Keratinocyte (primary cell): ENCODE measurements at regions not wholly inside any gene's neighbourhood (a gene's known extent, or its start where the extent isn't known, plus 50 kb on each side); places are given as distances from the start of the nearest gene placed in this dataset.

ENCODE experiments used
- DNase-seq: peaks from one replicate; pipeline ENCODE4 v3.0.0-alpha.2; 2011; ENCODE audit warnings: low read depth, missing footprints, low spot score
- FAIRE-seq: peaks from 2 replicates; lab custom pipeline; 2011; peaks lifted over from hg19 to GRCh38; lab: Jason Lieb, UNC
- H2AFZ ChIP-seq: 2 replicates; pipeline ENCODE4 v1.6.0; 2012; ENCODE audit warnings: low read length, control low read depth, inconsistent platforms; ENCODE audit not compliant: control insufficient read depth
- H3K27ac ChIP-seq: 2 replicates; pipeline ENCODE4 v1.5.1; 2011; ENCODE audit warnings: low read length; ENCODE audit not compliant: control insufficient read depth, insufficient read depth
- H3K27me3 ChIP-seq: 3 replicates; pipeline ENCODE4 v1.6.0; 2011; ENCODE audit warnings: low read length; ENCODE audit not compliant: control insufficient read depth, insufficient read depth; ENCODE audit errors: extremely low read depth
- H3K36me3 ChIP-seq, 2 experiments: 2 replicates in 1 of 2; 3 replicates in 1 of 2; pipeline ENCODE4 v1.5.1; 2011; ENCODE audit warnings: low read length in 2 of 2, mild to moderate bottlenecking in 1 of 2; ENCODE audit not compliant: control insufficient read depth in 2 of 2, insufficient read depth in 2 of 2; ENCODE audit errors: extremely low read depth in 1 of 2
- H3K4me1 ChIP-seq: 3 replicates; pipeline ENCODE4 v1.5.1; 2011; ENCODE audit warnings: low read length; ENCODE audit not compliant: control insufficient read depth, insufficient read depth; ENCODE audit errors: extremely low read depth
- H3K4me2 ChIP-seq: 3 replicates; pipeline ENCODE4 v1.6.0; 2011; ENCODE audit warnings: low read depth, low read length; ENCODE audit not compliant: control insufficient read depth, insufficient read depth; ENCODE audit errors: extremely low read depth
- H3K4me3 ChIP-seq, 3 experiments: fragments of 200-600 bp in 1 of 3; sonication (generic) in 1 of 3; 2 replicates in 2 of 3; 3 replicates in 1 of 3; pipeline ENCODE4 v1.5.1; 2011 to 2016; ENCODE audit warnings: low read length in 3 of 3, mild to moderate bottlenecking in 3 of 3, control low read depth in 2 of 3, inconsistent platforms in 1 of 3, low read depth in 1 of 3, mixed read lengths in 1 of 3, mixed run types in 1 of 3, moderate library complexity in 1 of 3; ENCODE audit not compliant: control insufficient read depth in 2 of 3, insufficient read depth in 2 of 3; ENCODE audit errors: extremely low read depth in 1 of 3
- H3K79me2 ChIP-seq: 2 replicates; pipeline ENCODE4 v1.6.0; 2012; ENCODE audit warnings: low read length; ENCODE audit not compliant: control insufficient read depth, insufficient read depth
- H3K9ac ChIP-seq: 3 replicates; pipeline ENCODE4 v1.6.0; 2011; ENCODE audit warnings: low read length; ENCODE audit not compliant: control insufficient read depth, insufficient read depth; ENCODE audit errors: extremely low read depth
- H3K9me1 ChIP-seq: 3 replicates; pipeline ENCODE4 v1.6.0; 2011; ENCODE audit warnings: low read length; ENCODE audit not compliant: control insufficient read depth, insufficient read depth; ENCODE audit errors: extremely low read depth
- H3K9me3 ChIP-seq: 2 replicates; pipeline ENCODE4 v1.5.1; 2012; ENCODE audit warnings: low read depth, low read length; ENCODE audit not compliant: control insufficient read depth
- H4K20me1 ChIP-seq: 3 replicates; pipeline ENCODE4 v1.6.0; 2011; ENCODE audit warnings: low read length; ENCODE audit not compliant: control insufficient read depth, insufficient read depth; ENCODE audit errors: extremely low read depth
- EZH2 ChIP-seq: IDR thresholded peaks from one replicate; pipeline ENCODE4 v1.6.1; 2012; ENCODE audit warnings: inconsistent platforms, mild to moderate bottlenecking, low read length, moderate library complexity
- dilution Hi-C: fragments of 300-500 bp; cut with MboI; formaldehyde crosslinking; loops from one replicate; pipeline ENCODE4 v1.7.0; 2020; ENCODE audit warnings: low sequenced_read_pairs; ENCODE audit not compliant: extremely low pct_ligation_motif_present
- TF ChIP-seq, protein P1 (sequence below), 3 experiments: IDR thresholded peaks in 1 of 3; conservative IDR thresholded peaks in 1 of 3; optimal IDR thresholded peaks in 1 of 3; 2 replicates in 2 of 3; 3 replicates in 1 of 3; pipeline versions ENCODE3 to v1.5.1; 2011; ENCODE audit warnings: low read length in 3 of 3, mild to moderate bottlenecking in 3 of 3, moderate library complexity in 2 of 3, control low read depth in 1 of 3, inconsistent platforms in 1 of 3; ENCODE audit not compliant: insufficient read depth in 2 of 3; ENCODE audit errors: extremely low read depth in 1 of 3

DNA sequence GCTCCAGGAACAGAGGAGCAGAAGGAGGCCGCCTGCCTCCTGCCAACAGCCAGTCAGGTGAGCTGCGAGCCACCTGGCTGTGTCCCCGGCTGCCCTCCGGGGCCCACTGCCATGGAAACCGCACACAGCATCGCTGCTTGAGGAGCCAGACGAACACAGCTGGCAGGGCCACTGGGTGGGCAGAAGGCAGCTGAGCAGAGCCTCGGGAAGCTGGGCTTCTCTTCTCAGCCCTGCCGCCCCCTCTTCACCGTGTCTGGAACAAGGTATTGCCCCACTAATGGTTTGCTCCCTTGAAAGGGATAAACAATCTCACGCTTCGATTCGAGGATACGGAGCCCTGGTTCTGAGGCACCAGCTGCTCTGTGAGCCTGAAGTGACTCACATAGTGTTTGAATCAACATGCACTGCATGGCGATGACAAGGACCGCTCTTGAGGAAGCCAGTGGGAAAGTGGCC is 63.7 kb upstream of the RUFY1 start:
- Histone ChIP-seq H3K27ac (no peak overlapping the region), H3K4me3 (no peak overlapping the region), H3K4me2 (no peak overlapping the region), H4K20me1 (no peaks in the 10 kb centered on the region), H3K9me3 (no peaks in the 10 kb centered on the region), H3K27me3 (no peaks in the 10 kb centered on the region), H2AFZ (no peak overlapping the region), H3K36me3 (no peaks in the 10 kb centered on the region), H3K9me1 (no peaks in the 10 kb centered on the region), H3K9ac (no peak overlapping the region), H3K79me2 (no peaks in the 10 kb centered on the region), H3K4me1 (no peaks in the 10 kb centered on the region)
- DNase-seq = no peak
- TF ChIP-seq, protein P1, sequence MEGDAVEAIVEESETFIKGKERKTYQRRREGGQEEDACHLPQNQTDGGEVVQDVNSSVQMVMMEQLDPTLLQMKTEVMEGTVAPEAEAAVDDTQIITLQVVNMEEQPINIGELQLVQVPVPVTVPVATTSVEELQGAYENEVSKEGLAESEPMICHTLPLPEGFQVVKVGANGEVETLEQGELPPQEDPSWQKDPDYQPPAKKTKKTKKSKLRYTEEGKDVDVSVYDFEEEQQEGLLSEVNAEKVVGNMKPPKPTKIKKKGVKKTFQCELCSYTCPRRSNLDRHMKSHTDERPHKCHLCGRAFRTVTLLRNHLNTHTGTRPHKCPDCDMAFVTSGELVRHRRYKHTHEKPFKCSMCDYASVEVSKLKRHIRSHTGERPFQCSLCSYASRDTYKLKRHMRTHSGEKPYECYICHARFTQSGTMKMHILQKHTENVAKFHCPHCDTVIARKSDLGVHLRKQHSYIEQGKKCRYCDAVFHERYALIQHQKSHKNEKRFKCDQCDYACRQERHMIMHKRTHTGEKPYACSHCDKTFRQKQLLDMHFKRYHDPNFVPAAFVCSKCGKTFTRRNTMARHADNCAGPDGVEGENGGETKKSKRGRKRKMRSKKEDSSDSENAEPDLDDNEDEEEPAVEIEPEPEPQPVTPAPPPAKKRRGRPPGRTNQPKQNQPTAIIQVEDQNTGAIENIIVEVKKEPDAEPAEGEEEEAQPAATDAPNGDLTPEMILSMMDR (optimal IDR thresholded peaks at IDR 0.05 in 1 of 3, IDR thresholded peaks at IDR 0.05 in 1 of 3, conservative IDR thresholded peaks at IDR 0.05 in 1 of 3; ENCODE audit: extremely low read depth in 1 of 3, insufficient read depth in 2 of 3, low read length in 3 of 3) = no peak
- TF ChIP-seq EZH2 = no peak
- dilution Hi-C loops = no loop called here
- no peak for FAIRE-seq

DNA sequence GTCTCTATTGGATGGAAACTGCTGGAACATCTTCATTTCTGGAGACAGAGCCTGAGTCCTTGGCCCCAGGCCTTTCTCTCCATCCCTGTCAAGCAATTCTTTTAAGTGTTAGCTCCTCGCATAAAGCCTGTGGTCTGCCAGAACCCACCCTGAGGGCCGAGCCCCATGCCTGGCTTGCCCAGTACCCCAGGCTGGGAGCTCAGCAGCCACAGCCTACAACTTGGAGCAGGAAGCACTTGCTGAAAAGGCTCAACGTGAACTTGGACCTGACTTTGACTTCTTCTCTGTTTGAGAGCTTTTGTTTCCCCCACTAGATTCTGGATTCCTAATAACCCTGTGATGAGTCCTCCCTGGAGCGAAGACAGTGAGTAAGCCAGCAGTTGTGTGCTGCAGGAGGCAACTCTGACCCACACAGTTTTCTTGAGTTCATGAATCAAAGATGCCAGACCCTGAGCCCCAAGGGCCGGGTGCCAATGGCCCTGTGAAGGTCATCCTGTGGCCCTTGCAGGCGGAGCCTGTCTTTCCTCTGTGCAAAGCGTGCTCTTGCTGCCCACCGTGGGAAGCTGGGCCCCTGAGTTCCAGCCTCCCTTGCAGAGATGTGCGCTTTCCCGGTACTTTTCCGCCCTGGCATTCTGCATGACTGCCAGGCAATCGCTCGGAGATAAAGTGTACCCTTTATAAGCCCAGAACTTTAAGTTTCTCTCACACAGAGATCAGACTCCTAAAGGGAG is 64.3 kb upstream of the RUFY1 start:
- Histone ChIP-seq H4K20me1 (no peaks in the 10 kb centered on the region), H3K4me1 (no peaks in the 10 kb centered on the region), H3K9me3 (no peaks in the 10 kb centered on the region), H3K4me3 (no peak overlapping the region), H3K36me3 (no peaks in the 10 kb centered on the region), H3K79me2 (no peaks in the 10 kb centered on the region), H3K27me3 (no peaks in the 10 kb centered on the region), H3K4me2 (no peak overlapping the region), H3K27ac (no peak overlapping the region), H3K9ac (no peak overlapping the region), H2AFZ (no peak overlapping the region), H3K9me1 (no peaks in the 10 kb centered on the region)
- TF ChIP-seq, protein P1 (optimal IDR thresholded peaks at IDR 0.05 in 1 of 3, IDR thresholded peaks at IDR 0.05 in 1 of 3, conservative IDR thresholded peaks at IDR 0.05 in 1 of 3; ENCODE audit: extremely low read depth in 1 of 3, insufficient read depth in 2 of 3, low read length in 3 of 3) = no peak
- TF ChIP-seq EZH2 = no peak
- dilution Hi-C loops = no loop called here
- no peak for FAIRE-seq
- no peak for DNase-seq
